ENCODE measurements at regions not wholly inside any gene's neighbourhood (a gene's known extent, or its start where the extent isn't known, plus 50 kb on each side); places are given as distances from the start of the nearest gene placed in this dataset.
A peak's percentile ranks its signal among the peaks of the same experiment; 100 is the strongest.
"Not testable (repeated sequence)": the region's sequence is repeated elsewhere in the genome, so short reads cannot be mapped to it uniquely, and the experiment has no call there.

DNA sequence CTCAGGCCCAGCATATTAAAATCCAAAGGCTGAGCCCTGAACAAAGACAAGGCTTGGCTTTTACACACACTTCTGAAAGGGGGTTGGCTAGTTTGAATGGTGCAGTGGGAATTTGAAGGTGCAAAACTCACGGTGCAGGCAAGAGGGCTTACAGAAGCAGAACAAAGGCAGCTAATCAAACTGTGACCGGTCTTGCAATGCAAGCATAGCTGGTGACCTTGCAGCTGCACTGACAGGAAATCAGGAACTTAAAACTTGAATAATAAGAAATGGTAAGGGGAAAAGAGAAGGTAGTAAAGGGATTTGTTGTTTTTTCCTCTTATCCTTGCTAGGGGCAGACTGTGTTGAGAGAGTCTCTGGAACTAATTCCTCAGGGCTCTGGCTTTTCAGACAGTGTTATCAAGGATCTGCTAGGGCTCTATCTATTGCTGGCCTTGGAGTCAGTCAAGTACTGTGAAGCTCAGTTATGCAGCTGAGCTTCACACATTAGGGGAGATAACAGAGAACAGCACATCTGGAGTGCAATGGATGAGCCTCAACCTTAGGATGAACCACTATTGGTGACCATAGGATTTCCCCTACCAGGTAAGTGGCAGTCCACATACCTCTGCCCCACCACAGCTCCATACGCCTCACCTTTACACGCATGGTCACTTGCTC is 97.6 kb downstream of the PPIAL4G start:
- DNase-seq: no peak

DNA sequence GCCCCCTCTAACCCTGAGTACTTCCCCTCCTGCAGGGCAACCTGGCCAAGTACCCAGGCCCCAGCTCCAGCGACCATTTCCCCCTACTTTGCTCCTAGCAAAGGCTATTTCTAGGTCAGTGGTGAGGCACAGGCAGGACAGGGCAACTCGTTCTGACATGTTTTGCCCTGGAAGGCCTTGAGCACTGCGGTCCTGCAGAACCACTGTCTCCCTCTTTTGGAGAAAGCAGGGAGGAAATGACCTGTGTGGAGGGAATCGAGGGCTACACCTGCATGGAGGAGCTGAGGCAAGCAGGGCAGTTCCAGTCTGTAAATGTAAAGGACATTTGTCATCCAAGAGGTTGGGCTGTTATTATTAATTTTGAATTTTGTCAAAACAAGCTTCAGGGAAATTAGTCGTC is 99.1 kb downstream of the PPIAL4G start:
- no peak for DNase-seq

DNA sequence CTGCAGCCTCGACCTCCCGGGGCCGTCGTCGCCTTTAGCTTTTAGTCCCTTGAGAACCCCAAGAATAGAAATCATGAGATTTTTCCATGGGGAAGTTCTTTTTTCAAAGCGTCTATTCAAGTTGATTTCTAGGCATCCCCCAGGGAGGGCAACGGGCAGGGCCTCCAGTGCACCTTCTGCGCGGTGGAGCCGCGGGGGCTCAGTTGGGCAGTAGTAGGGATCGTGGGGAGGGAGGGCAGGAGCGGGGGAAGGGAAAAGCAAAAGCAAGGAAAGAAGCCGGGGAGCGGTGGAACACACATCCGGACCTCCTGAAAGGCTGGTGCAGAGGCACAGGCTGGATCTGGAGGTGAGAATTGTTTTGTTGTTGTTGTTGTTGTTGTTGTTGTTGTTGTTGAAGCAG is 103.4 kb downstream of the PPIAL4G start:
- no peak for DNase-seq

DNA sequence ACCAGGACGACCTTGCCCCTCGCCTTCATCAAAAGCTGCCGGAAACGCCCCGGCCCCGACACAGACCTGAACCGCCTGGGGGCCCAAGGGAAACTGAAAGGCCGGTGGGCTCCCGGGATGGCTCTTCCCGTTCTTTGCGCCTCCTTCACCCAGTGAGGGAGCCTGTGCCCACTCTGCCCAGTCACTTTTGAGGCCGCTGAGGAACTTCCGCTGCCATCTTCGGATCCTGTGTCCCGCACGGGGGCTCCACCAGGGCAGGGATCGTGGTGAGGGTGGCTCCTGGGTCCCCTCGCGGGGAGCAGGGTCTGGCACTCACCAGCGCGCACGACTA is 104.0 kb downstream of the PPIAL4G start:
- no peak for DNase-seq

DNA sequence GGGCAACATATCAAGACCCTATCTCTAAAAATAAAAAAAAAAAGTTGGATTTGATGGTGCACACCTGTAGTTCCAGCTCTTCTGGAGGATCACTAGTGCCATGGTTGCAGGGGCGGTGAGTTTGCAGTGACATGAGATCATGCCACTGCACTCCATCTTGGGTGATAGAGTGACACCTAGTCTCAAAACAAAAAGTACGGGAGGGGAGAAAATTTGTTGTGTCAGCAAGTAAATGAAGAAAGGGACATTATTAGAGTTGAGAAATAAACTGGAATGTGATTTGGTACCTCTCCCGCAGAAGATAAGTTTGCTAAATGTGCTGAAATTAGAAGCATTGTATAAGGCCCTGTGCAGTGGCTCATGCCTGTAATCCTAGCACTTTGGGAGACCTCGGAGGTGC is 105.1 kb downstream of the PPIAL4G start:
- not testable (repeated sequence) for DNase-seq

DNA sequence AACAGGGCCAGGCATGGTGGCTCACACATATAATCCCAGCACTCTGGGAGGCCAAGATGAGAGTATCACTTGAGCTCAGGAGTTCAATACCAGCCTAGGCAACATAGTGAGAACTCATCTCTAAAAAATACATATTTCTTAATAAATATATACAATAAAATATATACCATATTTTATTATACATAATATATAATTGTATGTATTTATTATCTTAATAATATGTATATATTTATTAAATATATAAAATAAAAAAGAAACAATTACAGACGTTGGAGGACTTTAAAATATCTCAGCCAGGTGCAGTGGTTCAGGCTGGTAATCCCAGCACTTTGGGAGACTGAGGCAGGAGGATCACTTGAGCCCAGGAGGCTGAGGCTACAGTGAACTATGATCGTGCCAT is 106.1 kb downstream of the PPIAL4G start:
- DNase-seq: not testable (repeated sequence)

DNA sequence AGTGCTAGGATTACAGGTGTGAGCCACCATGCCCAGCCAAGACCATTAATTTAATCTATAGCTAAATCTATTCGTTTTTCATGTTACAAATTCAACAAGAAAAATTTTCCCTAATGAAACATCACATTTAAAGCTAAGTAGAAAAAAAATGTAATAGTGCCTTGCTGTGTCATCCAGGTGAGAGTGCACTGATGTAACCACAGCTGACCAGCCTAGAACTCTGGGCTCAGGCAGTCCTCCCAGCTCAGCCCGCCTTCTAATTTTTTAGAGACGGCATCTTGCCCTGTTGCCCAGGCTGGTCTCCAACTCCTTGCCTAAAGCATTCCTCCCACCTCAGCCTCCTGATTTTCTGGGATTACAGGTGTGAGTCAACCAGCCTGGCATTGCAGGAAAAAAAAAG is 109.0 kb downstream of the PPIAL4G start:
- DNase-seq: no peak

DNA sequence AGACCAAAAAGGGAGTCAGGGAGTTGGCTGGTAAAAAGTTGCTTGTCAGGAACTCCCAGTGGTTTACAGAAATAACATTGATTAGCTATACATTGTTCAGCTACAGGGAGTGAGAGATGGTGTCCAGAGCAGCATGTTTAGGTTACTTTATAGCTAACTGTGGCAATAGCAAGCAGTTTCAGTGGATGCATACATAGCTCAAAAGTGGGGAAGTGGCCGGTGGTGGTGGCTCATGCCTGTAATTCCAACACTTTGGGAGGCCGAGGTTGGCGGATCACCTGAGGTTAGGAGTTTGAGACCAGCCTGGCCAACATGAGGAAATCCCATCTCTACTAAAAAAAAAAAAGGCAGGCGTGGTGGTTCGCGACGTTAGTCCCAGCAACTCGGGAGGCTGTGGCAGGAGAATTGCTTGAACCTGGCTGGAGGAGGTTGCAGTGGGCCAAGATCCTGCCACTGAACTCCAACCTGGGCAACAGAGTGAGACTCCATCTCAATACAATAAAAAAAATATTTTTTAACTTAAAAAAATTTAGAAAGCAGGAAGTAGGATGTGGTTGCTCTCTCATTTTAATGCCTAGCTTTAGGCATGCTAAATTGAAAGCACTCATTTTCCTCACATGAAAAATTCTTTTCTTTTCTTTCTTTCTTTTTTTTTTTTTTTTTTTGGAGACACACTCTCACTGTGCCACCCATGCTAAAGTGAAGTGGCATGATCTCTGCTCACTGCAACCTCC is 109.7 kb downstream of the PPIAL4G start:
- DNase-seq: no peak

DNA sequence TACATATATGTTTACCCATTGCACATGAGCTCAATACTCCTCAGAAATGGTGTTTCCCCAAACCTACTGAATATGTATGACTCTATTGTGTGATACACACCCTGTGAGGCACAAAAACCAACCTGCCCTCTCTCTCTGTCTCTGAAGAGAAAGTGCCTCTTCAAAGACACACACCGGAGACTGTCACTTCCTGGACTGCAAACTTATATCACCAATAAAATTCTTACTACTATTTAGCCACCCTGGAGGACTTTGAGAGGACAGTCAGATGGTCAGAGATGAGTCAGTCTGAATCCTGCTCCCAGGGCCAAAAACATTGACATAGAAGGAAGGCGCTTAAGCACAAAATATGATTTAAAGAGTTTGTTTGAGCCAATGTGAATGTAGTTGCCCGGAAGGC is 110.4 kb downstream of the PPIAL4G start:
- no peak for DNase-seq

DNA sequence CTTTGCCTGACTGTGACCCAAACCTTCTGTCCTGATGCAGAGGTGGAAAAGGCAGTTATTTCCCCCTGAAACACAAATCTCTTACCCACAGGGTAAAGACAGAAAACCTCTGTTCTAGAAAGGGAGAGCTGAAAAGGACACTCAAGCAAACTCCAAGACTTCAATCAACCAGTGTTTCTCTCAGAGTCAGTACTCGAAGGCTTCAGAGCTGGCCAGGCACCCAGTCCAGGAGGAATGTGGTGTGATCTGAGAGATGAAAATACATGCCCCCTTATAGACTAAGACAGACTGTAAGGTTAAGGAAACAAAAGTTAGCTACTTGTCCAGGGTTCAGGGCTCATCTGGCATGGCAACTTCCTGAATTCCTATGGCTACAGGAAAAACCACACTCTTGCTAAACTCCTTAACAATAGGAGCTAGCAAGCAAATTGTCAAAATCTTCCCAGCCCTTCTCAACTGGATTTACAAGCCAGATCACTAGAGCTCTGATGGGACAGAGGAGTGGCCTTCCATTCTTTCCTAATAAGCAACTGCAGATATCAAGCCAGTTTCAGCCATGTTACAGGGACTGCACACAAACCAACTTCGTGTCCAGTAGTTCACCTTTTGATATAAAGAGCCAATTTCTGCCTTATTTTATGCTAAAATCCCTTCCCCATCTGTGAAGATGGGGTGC is 110.9 kb downstream of the PPIAL4G start:
- not testable (repeated sequence) for DNase-seq

DNA sequence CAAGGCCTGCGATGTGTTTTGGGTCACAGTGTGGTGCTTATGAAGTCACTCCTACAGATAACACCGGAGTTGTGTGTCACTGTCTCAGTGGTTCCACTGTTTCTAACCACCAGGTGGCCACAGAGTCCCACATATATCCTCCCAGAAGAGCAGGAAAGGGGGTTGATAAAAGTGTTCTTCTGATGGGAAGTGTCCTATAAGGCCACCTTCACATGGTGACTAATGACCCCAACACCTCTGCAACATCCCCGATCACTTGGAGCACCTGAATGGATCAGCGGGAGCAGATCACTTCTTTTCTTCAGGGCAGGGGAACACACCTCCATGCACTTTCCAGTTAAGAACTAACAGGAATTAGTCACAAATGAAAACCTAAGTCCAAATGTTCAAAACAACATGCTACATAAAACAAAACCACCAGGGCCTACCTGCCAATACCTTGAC is 111.5 kb downstream of the PPIAL4G start:
- peak; percentile 51 for DNase-seq

DNA sequence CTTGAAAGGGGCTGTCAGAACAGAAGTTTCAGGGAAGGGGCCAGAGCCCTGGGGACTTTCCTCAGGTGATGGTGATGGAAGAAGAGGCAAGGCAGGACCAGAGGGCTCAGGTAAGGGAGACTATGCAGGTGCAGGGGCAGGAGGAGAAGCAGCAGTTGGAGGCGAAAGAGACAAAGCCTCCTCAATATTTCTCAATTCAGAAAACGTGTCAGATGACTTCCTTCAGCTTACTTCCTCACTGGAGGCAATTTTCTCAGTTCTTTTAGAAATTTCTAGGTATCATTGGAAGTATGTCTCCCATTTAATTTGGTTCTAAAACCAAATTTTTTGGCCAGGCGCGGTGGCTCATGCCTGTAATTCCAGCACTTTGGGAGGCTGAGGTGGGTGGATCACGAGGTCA is 112.4 kb downstream of the PPIAL4G start:
- DNase-seq: not testable (repeated sequence)

DNA sequence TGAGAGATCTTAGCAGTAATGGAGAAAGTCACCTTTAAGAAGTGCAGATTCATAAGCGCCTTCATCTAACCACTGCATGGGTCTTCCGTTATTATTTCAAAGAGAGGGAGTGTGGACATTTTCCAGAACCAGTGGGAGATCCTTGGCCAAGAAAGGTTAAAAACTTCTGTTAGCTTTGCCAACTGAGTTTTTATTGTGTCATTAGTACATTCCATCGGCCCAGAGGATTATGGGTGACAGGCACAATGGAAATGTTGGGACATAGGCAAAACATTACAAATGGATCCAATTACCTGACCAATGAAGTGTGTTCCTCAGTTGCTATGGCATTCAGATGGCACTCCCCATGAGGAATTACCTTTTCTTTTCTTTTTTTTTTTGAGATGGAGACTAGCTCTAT is 115.5 kb downstream of the PPIAL4G start:
- no peak for DNase-seq

DNA sequence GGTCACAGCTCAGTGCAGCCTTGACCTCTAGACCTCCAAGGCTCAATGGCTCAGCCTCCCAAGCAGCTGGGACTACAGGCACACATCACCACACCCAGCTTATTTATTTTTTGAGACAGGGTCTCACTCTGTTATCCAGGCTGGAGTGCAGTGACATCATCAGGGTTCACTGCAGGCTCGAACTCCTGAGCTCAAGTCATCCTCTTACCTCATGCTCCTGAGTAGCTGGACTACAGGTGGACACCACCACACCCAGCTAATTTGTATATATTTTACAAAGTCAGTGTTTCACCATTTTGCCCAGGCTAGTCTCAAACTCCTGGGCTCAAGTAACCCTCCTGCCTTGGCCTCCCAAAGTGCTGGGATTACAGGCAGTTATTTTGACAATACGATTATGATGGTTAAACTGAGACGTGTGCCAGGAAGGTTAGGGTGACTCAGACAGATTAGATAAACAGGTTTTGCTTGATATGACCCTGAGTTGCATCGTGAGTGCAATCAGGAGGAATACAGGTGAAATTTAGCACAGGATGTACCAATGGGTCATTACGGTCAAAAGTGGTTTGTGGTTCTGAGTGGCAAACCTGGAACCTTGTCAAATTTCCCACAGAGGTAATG is 116.9 kb downstream of the PPIAL4G start:
- not testable (repeated sequence) for DNase-seq

DNA sequence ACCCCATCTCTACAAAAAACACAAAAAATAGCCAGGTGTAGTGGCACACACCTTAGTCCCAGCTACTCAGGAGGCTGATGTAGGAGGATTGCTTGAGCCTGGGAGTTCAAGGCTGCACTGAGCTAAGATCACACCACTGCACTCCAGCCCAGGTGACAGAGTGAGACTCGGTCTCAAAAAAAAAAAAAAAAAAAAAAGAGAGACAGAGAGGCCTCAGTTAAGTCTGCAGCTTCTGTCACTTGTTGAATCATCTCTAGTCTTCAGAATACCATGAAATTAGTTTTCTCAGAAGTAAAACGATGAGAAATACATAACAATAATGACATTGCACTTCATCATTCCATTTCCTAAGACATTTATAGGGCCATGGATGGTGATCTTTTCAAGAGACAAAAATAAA is 118.0 kb downstream of the PPIAL4G start:
- DNase-seq: not testable (repeated sequence)

DNA sequence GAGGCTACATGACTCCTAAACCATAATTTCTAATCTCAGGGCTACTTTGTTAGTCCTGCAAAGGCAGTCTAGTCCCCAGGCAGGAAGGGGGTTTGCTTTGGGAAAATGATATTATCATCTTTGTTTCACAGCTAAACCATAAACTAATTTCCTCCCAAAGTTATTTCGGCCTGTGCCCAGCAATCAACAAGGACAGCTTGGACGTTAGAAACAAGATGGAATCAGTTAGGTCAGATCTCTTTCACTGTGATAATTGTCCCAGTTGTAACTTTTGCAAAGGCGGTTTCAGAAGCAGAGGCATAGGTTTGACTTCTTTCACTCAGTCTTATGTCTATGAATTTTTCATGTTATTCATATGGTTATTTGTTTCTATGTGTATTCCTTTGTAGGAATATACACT is 119.1 kb downstream of the PPIAL4G start:
- DNase-seq: not testable (repeated sequence)

DNA sequence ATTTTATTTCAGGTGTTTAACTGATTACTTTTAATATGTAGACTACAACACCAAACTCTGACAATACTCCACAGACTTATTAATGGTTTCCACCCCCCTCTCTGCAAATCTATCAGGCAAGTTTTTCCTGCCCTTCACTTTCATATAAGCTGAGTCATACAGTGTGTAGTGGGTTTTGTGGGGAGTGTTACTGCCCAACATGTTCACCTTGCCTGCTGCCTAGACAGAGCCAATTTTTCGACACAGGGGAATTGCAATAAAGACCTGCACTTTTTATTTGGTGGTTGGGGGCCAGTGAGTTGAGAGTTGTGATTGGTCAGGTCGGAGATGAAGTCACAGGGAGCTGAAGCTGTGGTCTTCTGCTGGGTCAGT is 119.7 kb downstream of the PPIAL4G start:
- no peak for DNase-seq

DNA sequence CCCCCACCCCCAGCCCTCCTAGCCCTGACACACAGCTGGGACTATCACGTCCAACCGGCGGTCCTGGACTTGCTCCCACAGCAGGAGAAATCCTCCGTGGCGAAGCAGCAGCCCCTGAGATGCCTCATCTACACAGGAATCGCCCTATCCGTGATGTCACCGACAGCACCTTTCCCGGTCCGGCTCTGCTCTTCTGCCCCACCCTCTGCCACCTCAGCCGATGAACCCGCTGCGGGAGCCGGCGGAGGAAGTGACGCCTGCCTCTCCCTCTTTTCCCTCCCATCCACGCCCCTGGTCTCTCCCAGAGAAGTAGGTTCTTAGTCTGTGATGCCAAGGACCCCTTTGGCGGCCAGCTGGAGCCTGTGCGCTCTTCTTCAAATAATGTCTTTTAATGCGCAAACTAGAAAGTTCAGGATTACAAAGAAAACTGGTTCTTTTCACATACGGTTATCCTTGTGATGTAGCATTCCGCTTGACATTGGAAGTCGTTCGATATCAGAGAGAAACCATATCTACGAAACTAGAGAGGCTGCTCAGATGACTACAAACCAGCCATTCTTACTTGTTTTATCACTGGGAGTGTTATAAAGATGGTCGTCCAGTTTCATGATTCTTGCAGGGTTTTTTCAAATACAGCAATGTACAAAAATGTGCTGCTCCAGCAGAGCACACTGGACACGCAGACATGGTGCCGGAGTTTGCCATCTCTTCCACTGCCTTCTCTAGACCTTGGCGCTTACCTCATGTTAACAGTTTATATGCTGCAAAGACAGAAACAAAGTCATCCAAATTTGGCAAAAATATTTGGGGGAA is 120.3 kb downstream of the PPIAL4G start:
- DNase-seq: no peak

DNA sequence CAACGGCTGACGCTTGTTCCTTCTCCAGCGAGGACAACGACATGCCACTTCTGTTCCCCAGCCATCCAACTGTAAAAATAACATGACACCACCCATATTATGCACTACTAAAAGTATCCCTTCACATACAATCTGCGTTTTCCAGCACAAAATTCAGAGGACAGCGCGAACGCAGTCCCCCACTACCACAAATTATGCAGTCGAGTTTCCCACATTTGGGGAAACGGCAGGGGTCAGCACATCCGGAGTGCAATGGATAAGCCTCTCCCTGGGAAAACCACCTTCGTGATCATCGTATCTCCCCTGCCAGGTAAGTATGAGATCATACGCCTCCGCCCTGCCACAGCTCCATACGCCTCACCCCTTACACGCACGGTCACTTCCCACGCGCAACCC is 120.9 kb downstream of the PPIAL4G start:
- DNase-seq: no peak

DNA sequence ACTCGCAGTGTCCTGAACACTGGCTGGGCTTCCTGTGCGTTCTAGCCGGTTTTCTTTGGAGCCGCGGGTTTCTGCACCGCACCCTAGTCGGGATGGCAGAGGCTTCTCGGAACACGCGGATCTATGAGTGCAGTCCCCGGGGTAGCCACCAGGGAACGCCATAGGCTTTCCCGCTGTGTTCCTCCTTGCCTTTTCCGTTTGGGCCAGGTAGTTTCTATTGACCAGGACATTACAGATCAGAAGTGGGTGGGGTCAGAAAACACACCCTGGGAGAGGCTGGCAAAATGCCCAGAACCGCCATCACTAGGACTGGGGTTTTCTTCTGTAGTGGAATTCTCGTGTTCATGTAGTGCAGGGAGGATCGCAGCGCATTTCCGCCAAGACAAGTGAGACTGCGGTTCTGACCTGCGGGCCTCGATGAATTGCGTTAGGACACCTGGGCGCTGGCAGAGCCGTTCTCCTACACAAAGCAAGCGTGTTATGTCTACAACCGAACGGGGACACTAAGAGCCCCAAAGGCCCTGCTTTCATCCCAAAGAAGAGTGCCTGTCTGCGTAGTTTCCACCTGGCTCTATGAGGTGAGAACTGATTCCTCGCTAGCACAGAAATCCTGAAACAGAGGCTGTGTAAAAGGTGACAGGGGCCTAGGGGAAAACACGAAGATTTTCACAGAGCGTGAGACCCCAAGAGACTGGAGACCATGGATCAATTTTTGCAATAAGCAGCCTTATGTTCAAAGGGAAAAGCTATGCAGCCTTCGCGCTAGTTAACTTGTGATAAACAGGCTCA is 121.5 kb downstream of the PPIAL4G start:
- DNase-seq: peak; percentile 13

DNA sequence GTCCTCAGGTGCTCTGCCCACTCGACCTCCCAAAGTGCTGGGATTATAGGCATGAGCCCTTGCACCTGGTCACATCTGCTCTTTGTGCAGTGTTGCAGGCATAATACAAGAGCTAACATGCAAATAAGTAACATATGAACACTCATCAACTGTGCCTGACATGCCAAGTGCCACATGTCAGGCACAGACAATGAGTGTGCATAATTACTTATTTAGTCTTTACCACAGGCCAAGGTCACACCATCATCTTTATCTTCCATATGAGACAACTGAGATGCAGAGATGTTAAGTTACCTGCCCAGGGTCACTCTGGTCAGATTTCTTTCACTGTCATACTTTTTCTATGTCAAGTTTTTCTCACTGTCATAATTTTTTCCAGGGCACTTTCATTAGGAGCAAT is 126.1 kb downstream of the PPIAL4G start:
- no peak for DNase-seq

DNA sequence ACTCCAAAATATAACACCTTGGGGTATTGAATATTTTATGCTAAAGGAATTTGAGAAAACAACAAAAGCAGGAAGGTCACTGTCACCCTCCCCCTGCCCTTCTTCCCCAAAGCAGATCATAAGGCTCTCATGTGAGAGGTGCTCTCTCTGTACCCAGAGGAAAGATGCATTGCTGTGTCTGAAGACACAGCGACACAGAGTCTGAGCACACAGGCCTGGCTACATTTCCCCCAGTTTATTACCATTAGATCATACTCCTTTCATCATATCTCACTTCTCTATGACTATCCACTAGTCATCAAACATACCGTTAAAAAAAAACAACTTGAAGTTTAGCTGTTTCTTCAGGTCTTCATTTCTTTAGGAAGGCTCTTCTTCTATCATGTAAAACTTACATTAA is 127.1 kb downstream of the PPIAL4G start:
- no peak for DNase-seq
